Activated CD4-positive, alpha-beta T cell treated with anti-CD3 and anti-CD28 coated beads, Interleukin-2, Interleukin-4, amounts not matched to agents 100 ng/mL and 50 ng/mL, durations not matched to agents 16 hours and 8 hours (primary cell): ENCODE measurements at regions not wholly inside any gene's neighbourhood (a gene's known extent, or its start where the extent isn't known, plus 50 kb on each side); places are given as distances from the start of the nearest gene placed in this dataset.
"Not testable (repeated sequence)": the region's sequence is repeated elsewhere in the genome, so short reads cannot be mapped to it uniquely, and the experiment has no call there.

Experiments
- DNase-seq: peaks from one replicate; pipeline ENCODE4 v3.0.0-alpha.2; 2020; ENCODE audit warnings: low spot score

GRCh38 chr4:28482580-28483270 is 1622.1 kb downstream of the STIM2 start:
- no peak for DNase-seq

DNA sequence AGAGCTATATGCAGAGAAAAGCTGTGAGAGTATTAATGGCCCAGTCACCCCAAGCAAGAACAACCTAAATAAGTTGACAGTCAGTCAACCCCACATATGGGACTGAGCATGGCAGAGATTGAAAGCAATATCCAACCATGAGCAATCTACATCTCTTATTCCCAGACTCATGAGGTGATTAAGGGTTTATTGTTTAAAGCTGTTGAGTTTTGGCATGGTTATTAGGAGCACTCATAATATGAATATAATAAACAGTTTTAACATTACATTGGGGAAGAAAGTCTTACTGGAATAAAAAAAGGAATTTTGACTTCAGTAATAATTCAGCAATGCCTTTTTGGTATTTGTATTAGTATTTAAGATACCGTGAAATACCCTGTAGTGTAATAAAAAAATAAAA is 1627.4 kb downstream of the STIM2 start:
- no peak for DNase-seq

DNA sequence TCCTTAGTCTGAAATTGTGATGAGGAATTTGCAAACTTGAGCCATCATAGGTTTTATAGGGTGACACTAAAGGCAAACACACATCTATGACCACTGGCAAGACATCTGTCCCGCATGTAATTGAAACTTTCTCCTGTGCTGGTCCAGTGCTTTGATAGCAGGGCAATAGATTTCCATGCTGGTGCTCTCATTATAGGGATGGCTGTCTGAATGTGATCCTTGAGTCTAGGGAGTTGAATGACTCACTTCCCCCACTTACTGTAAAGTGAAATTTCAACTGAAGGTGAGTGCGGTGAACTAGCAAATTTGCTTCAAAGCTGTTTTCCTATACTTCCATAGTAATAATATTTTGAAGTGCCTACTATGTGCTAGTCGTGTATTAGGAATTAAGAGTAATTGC is 1630.0 kb downstream of the STIM2 start:
- no peak for DNase-seq

DNA sequence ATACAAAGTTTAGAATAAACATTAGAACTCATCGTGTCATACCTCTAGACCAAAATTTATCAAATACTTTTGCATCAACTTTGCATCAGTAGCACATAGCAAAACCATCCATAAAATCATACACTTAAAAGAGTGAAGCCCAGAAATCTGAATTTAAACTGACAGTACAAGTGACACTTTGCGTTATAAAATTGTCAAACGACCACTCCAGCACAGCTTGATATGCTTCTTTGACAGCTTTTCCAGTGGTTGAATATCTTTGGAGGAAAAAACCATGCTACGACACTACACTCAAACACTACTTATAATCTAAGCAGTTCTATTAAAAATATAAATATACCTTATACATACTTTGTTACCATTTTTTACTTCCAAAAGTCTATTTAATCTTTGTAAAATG is 1644.4 kb downstream of the STIM2 start:
- DNase-seq = no peak

- DNase-seq = no peak
Measured at GRCh38 chr4:28508636-28509035, 1648.0 kb downstream of the STIM2 start.

GRCh38 chr4:28514766-28515165 is 1654.1 kb downstream of the STIM2 start:
- not testable (repeated sequence) for DNase-seq

- DNase-seq = no peak
Measured at GRCh38 chr4:28518561-28519165, 1658.0 kb downstream of the STIM2 start.

GRCh38 chr4:28523681-28524190 is 1663.1 kb downstream of the STIM2 start:
- DNase-seq = no peak

DNA sequence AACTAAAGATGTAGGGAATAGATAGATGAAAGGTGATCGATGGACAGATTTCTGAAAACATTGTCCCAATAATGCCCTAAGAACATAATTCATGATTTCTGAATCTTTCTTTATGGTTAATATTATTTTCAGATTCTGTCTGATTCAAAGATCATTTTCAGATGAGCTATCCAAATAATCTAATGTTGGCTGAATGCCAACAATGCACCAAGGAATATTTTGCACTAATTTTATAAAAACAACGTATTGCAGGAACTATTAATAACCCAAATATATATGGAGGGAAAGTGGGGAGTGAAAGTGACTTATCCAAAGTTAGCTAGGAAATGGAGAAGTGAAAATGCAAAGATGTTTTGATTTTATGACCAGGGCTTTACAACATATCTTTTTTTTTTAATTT is 1675.5 kb downstream of the STIM2 start:
- no peak for DNase-seq

DNA sequence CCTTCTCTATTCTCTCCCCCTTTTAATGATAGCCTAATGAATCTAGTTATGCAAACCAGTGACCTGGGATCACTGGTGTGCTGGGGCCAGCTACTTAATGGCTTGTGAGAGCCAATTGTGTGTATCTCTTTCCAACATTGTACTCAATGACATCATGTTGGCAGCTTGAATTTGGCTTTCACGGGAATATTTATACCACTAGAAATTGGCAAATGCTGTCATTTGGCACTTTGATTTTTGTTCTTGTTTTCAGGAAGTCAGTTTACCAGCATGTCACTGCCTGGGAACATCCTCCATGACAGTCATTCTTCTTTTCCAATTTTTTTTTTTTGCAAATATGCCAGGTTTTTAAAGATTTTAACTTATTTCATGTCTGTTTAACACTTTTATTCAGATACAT is 1685.3 kb downstream of the STIM2 start:
- DNase-seq = no peak

DNA sequence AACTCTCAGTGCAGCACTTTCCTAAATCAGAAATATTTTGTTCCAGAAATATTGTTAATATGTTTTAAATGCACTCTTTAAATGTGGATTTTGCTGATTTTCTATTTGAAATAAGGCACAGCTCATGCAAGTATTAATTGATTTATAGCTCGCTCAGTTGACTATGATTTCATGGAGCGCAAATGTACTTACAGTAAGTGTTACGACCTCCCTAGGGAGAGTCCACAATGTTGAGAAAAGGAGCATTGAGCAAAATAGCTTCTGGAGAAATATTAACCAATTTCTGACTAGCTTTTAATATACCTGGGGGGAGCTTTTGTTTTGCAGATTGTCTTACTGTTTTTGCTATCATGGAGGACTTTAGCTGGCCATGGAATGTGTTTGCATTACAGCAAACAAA is 1687.5 kb downstream of the STIM2 start:
- no peak for DNase-seq

DNA sequence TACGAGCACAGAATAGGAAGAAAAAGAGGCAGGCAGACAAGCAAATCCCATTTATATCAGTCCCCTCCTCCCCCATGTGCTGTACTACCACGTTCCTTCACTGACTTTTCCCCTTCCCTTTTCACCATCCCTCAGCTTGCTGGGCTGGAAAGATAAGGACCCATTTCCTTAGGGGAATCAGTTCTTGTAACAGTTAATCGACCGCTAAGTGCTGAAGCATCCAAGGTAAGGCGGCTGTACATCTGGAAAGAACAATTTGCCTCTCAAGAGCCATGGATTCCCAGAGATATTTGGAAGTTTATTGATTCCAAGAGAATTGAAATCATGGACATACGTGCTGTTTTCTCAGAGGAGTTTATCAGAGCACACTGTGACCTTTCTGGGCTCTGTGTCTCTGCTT is 1688.0 kb downstream of the STIM2 start:
- no peak for DNase-seq

DNA sequence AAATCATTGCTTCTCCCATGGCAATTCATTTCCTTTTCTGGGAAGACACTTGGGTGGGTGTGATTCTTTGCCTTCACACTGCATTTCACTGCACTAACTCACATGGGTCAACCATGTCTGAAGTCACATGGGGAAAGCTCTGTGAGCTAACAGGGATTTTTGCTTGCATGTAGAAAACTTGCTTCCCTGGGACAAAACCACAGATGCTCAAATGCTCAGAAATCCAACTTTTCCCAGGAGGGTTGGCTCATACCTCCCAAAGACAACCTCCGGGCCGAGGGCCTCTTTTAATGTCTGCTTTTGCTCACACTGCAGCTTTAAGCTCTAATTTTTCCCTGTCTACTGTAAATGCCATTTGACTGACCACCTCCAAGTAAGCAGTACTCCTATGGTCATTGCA is 1695.2 kb downstream of the STIM2 start:
- no peak for DNase-seq

GRCh38 chr4:28557755-28558154 is 1697.1 kb downstream of the STIM2 start:
- no peak for DNase-seq

DNA sequence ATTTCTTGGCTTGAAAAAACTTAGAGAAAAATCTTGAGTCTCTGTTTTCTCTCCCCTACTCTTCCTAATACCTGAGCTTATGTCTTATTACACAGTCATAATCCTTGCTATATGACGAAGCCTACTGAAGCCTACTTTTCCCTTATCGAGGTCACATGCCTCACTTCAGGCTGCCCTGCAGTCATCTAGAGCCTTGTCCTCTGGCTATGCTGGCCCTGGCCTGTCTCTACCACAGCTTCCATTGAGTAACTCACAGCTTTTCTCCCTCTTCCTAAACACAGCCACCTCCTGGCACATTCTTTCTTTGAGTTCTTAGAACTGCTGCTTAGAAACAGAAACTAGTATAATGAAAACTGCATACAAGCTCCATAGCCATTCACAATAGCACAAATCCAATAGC is 1698.3 kb downstream of the STIM2 start:
- DNase-seq = no peak

DNA sequence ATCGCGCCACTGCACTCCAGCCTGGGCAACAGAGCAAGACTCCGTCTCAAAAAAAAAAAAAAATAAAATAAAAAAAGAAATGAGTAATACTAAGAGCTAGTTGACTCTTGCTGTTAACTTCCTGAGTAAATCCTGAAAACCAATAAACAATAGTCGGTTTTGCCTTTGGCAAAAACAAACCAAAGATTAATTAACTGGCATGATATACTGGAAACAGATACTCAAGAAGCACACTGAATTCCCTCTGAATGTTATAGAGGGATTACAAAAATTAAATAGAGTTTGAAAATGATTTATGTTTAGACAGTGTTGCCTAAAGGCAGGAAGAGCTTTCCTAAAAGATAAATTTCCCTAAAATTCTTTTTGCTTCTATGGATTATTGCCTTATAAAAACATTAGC is 1702.3 kb downstream of the STIM2 start:
- no peak for DNase-seq

- no peak for DNase-seq
Measured at GRCh38 chr4:28565396-28565795, 1704.8 kb downstream of the STIM2 start.

GRCh38 chr4:28600958-28601357 is 1740.3 kb downstream of the STIM2 start:
- DNase-seq = no peak

GRCh38 chr4:28621591-28621990 is 1761.0 kb downstream of the STIM2 start:
- DNase-seq = no peak

DNA sequence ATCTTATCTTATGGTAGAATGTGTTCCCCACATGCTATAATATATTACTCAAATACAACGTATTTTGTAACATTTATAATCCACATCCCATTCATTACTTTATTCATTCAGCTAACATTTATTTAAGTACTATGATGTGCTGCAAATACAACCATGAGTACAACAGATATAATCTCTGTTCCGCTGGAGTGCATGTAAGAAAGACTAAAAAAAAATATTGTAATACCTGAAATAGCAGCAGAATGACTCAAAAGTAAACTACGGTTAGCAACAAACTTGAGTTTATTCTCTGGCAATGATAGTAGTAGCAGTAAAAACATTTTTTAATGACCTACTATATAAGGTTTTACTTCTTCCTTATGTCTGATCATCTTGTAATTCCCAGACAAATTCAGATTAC is 1776.3 kb downstream of the STIM2 start:
- no peak for DNase-seq

DNA sequence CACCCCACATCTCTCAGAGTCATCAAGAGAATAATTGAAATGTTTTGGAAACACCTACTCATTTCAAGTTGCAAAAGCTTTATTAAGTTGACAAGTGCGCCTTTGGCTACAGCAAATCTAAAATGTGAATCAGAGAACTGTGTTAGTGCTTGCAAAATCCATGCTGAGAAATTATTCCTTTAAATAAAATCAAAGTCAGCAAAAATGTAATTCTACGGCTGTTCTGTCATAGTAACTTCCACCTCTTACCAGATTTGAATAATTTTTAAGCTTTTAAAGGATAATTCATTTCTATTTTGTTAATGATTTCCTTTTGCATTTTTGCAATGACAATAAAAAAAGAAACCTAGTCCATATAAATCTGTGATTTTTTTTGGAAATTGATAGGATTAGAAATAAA is 1779.1 kb downstream of the STIM2 start:
- DNase-seq = no peak

DNA sequence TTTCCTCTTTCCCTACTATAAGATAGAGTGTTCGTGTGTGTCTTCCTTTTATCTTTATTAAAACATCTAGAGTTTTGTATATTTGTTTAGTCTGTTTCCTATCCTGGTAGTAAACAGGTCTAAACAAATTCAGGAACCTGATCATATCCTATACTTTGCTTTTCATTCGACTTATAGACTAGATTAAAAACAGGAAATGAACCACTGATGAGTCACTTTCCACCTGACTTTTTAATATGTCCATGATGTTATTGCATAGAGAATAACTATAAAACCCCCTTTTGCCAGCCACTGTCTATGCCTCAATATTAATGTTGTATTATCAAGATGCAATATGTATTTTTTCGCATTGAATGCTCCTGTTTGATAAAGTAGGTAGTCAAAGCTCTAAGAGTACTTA is 1794.0 kb downstream of the STIM2 start:
- DNase-seq = no peak

DNA sequence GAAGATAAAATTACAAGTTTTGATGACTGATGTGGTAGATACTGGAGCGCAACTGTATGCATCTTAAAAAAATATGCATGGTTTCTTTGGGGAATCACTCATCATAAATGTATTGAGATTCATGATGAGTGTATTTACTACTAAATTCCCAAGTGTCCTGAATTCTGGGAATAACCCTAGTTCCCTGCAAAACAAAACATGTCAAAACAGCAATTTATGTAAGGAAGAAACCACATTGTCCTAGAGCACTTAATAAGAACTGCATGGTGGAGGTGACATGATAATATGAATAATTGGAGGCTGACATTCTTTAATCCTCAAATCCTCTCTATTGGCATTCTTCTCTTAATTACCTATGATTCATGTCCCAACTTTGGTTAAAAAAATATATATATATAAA is 1804.7 kb downstream of the STIM2 start:
- DNase-seq = no peak

DNA sequence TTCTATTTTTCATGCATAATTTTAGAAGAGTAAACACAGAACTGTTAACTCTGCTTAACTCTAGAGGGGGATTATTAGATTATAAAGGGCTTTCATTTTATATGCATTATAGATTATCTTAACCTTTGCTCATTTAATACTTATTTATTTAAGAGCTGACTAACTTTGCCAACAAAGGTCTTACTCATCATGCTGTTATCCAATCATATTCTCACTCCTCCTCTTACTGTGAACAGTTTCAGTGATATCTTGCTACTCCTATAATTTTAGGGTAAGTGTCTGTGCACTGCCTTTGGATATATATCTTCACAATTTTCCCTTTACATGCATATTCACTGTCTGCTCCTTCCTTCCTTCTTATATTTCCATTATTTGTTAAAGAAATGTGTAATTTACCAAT is 1814.9 kb downstream of the STIM2 start:
- no peak for DNase-seq
